Liver (tissue), 3 donors: ENCODE measurements at regions not wholly inside any gene's neighbourhood (a gene's known extent, or its start where the extent isn't known, plus 50 kb on each side); places are given as distances from the start of the nearest gene placed in this dataset.

ENCODE experiments used
- CTCF ChIP-seq: fragments of 150-350 bp; IDR thresholded peaks from 2 replicates; pipeline ENCODE4 v1.5.1; 2017; ENCODE audit warnings: improper control_type of control experiment, low read depth, low read length; ENCODE audit not compliant: missing input control
- EGR1 ChIP-seq, 2 donors: IDR thresholded peaks; 2 replicates each; pipeline ENCODE4 v1.6.1; 2016 to 2018; ENCODE audit warnings: antibody characterized with exemption in 2 of 2, low read depth in 2 of 2
- FOXA1 ChIP-seq: IDR thresholded peaks from 2 replicates; pipeline ENCODE4 v1.6.1; 2016; ENCODE audit warnings: antibody characterized with exemption
- HNF4A ChIP-seq, 2 donors: conservative IDR thresholded peaks; 2 replicates each; pipeline ENCODE4 v1.6.1; 2016; ENCODE audit warnings: antibody characterized with exemption in 2 of 2, mild to moderate bottlenecking in 2 of 2
- MAX ChIP-seq: IDR thresholded peaks from 2 replicates; pipeline ENCODE4 v1.6.1; 2016; ENCODE audit warnings: antibody characterized with exemption
- RXRA ChIP-seq, 2 donors: IDR thresholded peaks; 2 replicates each; pipeline ENCODE4 v1.6.1; 2017 to 2018; ENCODE audit warnings: antibody characterized with exemption in 2 of 2, mild to moderate bottlenecking in 1 of 2
- SP1 ChIP-seq: IDR thresholded peaks from 2 replicates; pipeline ENCODE4 v1.6.1; 2018; ENCODE audit warnings: antibody characterized with exemption, mild to moderate bottlenecking
- TAF1 ChIP-seq: conservative IDR thresholded peaks from 2 replicates; pipeline ENCODE4 v1.6.1; 2016; ENCODE audit warnings: antibody characterized with exemption, mild to moderate bottlenecking
- YY1 ChIP-seq: IDR thresholded peaks from 2 replicates; pipeline ENCODE4 v1.6.1; 2016; ENCODE audit warnings: antibody characterized with exemption, mild to moderate bottlenecking
- TF ChIP-seq, protein P1 (sequence below): IDR thresholded peaks from 2 replicates; pipeline ENCODE4 v1.6.1; 2016; ENCODE audit warnings: antibody characterized with exemption
- TF ChIP-seq, protein P2 (sequence below): IDR thresholded peaks from 2 replicates; pipeline ENCODE4 v1.6.1; 2016; ENCODE audit warnings: antibody characterized with exemption, mild to moderate bottlenecking
- donor health status: healthy.
- donor health status: healthy.

DNA sequence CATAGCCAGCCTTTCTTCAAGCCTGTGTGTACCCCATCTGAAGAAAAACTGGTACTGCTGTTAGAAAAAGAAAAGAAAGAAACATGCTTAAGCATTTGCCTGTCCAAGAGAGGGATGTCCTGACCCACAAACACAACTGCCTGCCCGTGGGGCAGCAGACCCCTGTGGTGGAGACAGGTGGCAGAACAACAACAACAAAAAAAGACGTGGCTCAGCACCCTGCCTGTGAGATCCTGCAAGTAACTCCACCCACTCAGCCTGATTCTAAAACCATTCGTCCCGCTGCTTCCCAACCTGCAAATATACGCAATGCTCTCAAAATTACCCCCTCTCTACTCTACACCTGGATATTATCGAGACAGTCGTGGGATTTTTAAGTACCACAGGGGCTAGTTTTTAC is 64.9 kb upstream of the ZDHHC17 start:
- no peak for TF ChIP-seq HNF4A (conservative IDR thresholded peaks at IDR 0.05)
- TF ChIP-seq, protein P1, sequence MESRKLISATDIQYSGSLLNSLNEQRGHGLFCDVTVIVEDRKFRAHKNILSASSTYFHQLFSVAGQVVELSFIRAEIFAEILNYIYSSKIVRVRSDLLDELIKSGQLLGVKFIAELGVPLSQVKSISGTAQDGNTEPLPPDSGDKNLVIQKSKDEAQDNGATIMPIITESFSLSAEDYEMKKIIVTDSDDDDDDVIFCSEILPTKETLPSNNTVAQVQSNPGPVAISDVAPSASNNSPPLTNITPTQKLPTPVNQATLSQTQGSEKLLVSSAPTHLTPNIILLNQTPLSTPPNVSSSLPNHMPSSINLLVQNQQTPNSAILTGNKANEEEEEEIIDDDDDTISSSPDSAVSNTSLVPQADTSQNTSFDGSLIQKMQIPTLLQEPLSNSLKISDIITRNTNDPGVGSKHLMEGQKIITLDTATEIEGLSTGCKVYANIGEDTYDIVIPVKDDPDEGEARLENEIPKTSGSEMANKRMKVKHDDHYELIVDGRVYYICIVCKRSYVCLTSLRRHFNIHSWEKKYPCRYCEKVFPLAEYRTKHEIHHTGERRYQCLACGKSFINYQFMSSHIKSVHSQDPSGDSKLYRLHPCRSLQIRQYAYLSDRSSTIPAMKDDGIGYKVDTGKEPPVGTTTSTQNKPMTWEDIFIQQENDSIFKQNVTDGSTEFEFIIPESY = no peak
- TF ChIP-seq TAF1 = no peak
- TF ChIP-seq CTCF = no peak
- no peak for TF ChIP-seq FOXA1
- no peak for TF ChIP-seq EGR1 (IDR thresholded peaks at IDR 0.05; ENCODE audit: low read depth in 2 of 2)
- TF ChIP-seq MAX = no peak
- TF ChIP-seq, protein P2, sequence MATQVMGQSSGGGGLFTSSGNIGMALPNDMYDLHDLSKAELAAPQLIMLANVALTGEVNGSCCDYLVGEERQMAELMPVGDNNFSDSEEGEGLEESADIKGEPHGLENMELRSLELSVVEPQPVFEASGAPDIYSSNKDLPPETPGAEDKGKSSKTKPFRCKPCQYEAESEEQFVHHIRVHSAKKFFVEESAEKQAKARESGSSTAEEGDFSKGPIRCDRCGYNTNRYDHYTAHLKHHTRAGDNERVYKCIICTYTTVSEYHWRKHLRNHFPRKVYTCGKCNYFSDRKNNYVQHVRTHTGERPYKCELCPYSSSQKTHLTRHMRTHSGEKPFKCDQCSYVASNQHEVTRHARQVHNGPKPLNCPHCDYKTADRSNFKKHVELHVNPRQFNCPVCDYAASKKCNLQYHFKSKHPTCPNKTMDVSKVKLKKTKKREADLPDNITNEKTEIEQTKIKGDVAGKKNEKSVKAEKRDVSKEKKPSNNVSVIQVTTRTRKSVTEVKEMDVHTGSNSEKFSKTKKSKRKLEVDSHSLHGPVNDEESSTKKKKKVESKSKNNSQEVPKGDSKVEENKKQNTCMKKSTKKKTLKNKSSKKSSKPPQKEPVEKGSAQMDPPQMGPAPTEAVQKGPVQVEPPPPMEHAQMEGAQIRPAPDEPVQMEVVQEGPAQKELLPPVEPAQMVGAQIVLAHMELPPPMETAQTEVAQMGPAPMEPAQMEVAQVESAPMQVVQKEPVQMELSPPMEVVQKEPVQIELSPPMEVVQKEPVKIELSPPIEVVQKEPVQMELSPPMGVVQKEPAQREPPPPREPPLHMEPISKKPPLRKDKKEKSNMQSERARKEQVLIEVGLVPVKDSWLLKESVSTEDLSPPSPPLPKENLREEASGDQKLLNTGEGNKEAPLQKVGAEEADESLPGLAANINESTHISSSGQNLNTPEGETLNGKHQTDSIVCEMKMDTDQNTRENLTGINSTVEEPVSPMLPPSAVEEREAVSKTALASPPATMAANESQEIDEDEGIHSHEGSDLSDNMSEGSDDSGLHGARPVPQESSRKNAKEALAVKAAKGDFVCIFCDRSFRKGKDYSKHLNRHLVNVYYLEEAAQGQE = no peak
- no peak for TF ChIP-seq SP1
- TF ChIP-seq YY1 = no peak
- no peak for TF ChIP-seq RXRA (IDR thresholded peaks at IDR 0.05)
